Trophoblast cell (in vitro differentiated cells and primary cell): ENCODE measurements at regions not wholly inside any gene's neighbourhood (a gene's known extent, or its start where the extent isn't known, plus 50 kb on each side); places are given as distances from the start of the nearest gene placed in this dataset.

ENCODE experiments used
- DNase-seq, 2 donors: peaks; one replicate each; pipeline ENCODE4 v3.0.0-alpha.2; 2016
- H2AFZ ChIP-seq: 2 replicates; pipeline ENCODE4 v1.6.1; 2013; ENCODE audit warnings: low read length, moderate library complexity, mild to moderate bottlenecking; ENCODE audit not compliant: insufficient read depth, poor library complexity
- H2AK5ac ChIP-seq: 2 replicates; pipeline ENCODE4 v1.6.1; 2013; ENCODE audit warnings: mild to moderate bottlenecking, low read length
- H2BK120ac ChIP-seq: 2 replicates; pipeline ENCODE4 v1.6.1; 2013; ENCODE audit warnings: low read length, mild to moderate bottlenecking, moderate library complexity; ENCODE audit not compliant: insufficient read depth, poor library complexity
- H2BK12ac ChIP-seq: 2 replicates; pipeline ENCODE4 v1.6.1; 2013; ENCODE audit warnings: mild to moderate bottlenecking, low read length, moderate library complexity
- H2BK5ac ChIP-seq: 2 replicates; pipeline ENCODE4 v1.6.1; 2013; ENCODE audit warnings: low read length, low read depth, moderate library complexity, mild to moderate bottlenecking; ENCODE audit not compliant: poor library complexity
- H3K14ac ChIP-seq: 2 replicates; pipeline ENCODE4 v1.6.1; 2013; ENCODE audit warnings: mild to moderate bottlenecking, low read length
- H3K18ac ChIP-seq: 2 replicates; pipeline ENCODE4 v1.6.1; 2013; ENCODE audit warnings: mild to moderate bottlenecking, low read length
- H3K23ac ChIP-seq: 2 replicates; pipeline ENCODE4 v1.6.1; 2013; ENCODE audit warnings: low read length
- H3K27ac ChIP-seq: 2 replicates; pipeline ENCODE4 v1.5.1; 2013; ENCODE audit warnings: low read depth, mild to moderate bottlenecking, inconsistent platforms, low read length, moderate library complexity
- H3K27me3 ChIP-seq: 2 replicates; pipeline ENCODE4 v1.6.1; 2013; ENCODE audit warnings: inconsistent platforms, mild to moderate bottlenecking, low read length, moderate library complexity; ENCODE audit not compliant: insufficient read depth
- H3K36me3 ChIP-seq, 2 experiments: 1 replicate in 1 of 2; 2 replicates in 1 of 2; pipeline ENCODE4 v1.6.1; 2013; ENCODE audit warnings: low read length in 2 of 2, mild to moderate bottlenecking in 2 of 2, moderate library complexity in 1 of 2; ENCODE audit not compliant: insufficient read depth in 2 of 2, control insufficient read depth in 1 of 2
- H3K4ac ChIP-seq: 2 replicates; pipeline ENCODE4 v1.6.1; 2013; ENCODE audit warnings: low read depth, mild to moderate bottlenecking, low read length, moderate library complexity
- H3K4me1 ChIP-seq, 2 experiments: 1 replicate in 1 of 2; 2 replicates in 1 of 2; pipeline ENCODE4 v1.6.1; 2013; ENCODE audit warnings: low read length in 2 of 2, mild to moderate bottlenecking in 2 of 2, moderate library complexity in 1 of 2; ENCODE audit not compliant: insufficient read depth in 2 of 2, control insufficient read depth in 1 of 2
- H3K4me2 ChIP-seq: 2 replicates; pipeline ENCODE4 v1.6.1; 2013; ENCODE audit warnings: inconsistent platforms, mild to moderate bottlenecking, low read length, moderate library complexity
- H3K4me3 ChIP-seq: 2 replicates; pipeline ENCODE4 v1.5.1; 2013; ENCODE audit warnings: mild to moderate bottlenecking, low read depth, low read length, inconsistent platforms
- H3K79me1 ChIP-seq: one replicate; pipeline ENCODE4 v1.6.1; 2013; ENCODE audit warnings: low read length
- H3K79me2 ChIP-seq: 2 replicates; pipeline ENCODE4 v1.6.1; 2013; ENCODE audit warnings: low read length, mild to moderate bottlenecking; ENCODE audit not compliant: control insufficient read depth, insufficient read depth, poor library complexity
- H3K9ac ChIP-seq: 2 replicates; pipeline ENCODE4 v1.6.1; 2013; ENCODE audit warnings: mild to moderate bottlenecking, low read length
- H3K9me3 ChIP-seq: 2 replicates; pipeline ENCODE4 v1.6.1; 2013; ENCODE audit warnings: low read depth, mild to moderate bottlenecking, control low read depth, inconsistent platforms, low read length; ENCODE audit not compliant: insufficient read depth
- H4K12ac ChIP-seq: 2 replicates; pipeline ENCODE4 v1.6.1; 2013; ENCODE audit warnings: low read depth, mild to moderate bottlenecking, low read length, moderate library complexity
- H4K8ac ChIP-seq: 2 replicates; pipeline ENCODE4 v1.6.1; 2013; ENCODE audit warnings: low read depth, mild to moderate bottlenecking, low read length, moderate library complexity
- H4K91ac ChIP-seq: one replicate; pipeline ENCODE4 v1.6.1; 2013; ENCODE audit warnings: low read depth, mild to moderate bottlenecking, low read length, moderate library complexity
- WGBS: extraction: QIAGEN DNeasy Blood & Tissue Kit; methylation state at CpG from one replicate; pipeline ENCODE4 v1.1.7; 2013; ENCODE audit warnings: missing lambda C conversion rate; ENCODE audit not compliant: insufficient read length, insufficient coverage; ENCODE audit errors: extremely low coverage; 5-methylcytosine and 5-hydroxymethylcytosine counted together

DNA sequence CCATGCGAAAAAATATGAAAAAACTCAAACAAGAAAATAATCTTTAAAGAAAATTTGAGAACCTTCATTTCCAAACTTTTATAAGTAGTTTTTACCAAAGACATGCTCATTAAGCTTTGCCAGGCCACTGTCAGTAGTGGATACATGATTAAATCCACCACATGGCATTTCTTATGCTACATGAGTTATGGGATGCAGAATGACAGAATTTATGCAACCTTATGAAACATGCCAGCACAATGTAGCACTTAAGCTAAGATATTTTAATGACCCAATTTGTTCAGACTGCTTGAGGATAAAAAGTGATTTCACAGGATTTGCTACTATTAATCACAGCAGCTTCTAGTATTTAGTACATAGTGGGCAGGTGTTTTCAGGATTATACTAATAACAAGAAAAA, 123.3 kb downstream of the ATP23 start:
- no peak overlapping the region for H3K23ac ChIP-seq
- no peak overlapping the region for H2BK120ac ChIP-seq
- no peaks in the 10 kb centered on the region for H3K27me3 ChIP-seq
- no peak for DNase-seq
- H2BK5ac ChIP-seq: no peak overlapping the region
- WGBS: no CpG with 5 or more reads among the region's 1 CpG
- no peak overlapping the region for H3K4ac ChIP-seq
- no peak overlapping the region for H4K12ac ChIP-seq
- no peaks in the 10 kb centered on the region for H3K79me1 ChIP-seq
- peaks cover 3 to 4% of the 10 kb centered on the region in 2 experiments for H3K4me1 ChIP-seq
- no peak overlapping the region for H3K14ac ChIP-seq
- H2AFZ ChIP-seq: no peak overlapping the region
- no peak overlapping the region for H3K9ac ChIP-seq
- no peak overlapping the region for H3K18ac ChIP-seq
- H4K91ac ChIP-seq: no peak overlapping the region
- no peaks in the 10 kb centered on the region for H3K9me3 ChIP-seq
- no peak overlapping the region for H4K8ac ChIP-seq
- no peaks in the 10 kb centered on the region for H3K36me3 ChIP-seq
- H3K4me3 ChIP-seq: no peak overlapping the region
- no peak overlapping the region for H3K4me2 ChIP-seq
- H3K79me2 ChIP-seq: no peaks in the 10 kb centered on the region
- no peak overlapping the region for H2AK5ac ChIP-seq
- no peak overlapping the region for H3K27ac ChIP-seq
- no peak overlapping the region for H2BK12ac ChIP-seq

DNA sequence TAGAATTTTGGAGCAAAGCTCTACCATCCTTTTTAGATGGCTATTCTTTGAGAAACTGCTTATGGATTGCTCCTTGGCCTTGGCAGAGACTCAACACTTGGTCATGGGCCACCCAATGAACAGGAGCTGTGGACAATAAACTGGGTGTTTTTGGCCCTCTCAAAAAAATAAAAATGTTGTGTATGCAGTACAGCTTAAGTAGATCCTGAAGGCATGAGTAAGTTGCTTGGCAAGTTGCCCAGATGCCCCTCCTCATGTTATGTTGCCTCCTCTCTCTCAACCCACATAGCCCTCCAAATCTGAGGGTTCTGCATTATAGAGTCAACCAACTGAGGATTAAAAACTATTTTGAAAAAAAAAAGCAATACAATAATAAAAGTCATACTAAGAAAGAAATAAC, 124.9 kb downstream of the ATP23 start:
- no peak overlapping the region for H3K18ac ChIP-seq
- H3K23ac ChIP-seq: no peak overlapping the region
- no peak overlapping the region for H3K4me3 ChIP-seq
- no peak for DNase-seq
- H4K91ac ChIP-seq: no peak overlapping the region
- H3K9me3 ChIP-seq: no peaks in the 10 kb centered on the region
- no peak overlapping the region for H3K9ac ChIP-seq
- no peak overlapping the region for H2BK12ac ChIP-seq
- no peak overlapping the region for H4K12ac ChIP-seq
- no peak overlapping the region for H3K4ac ChIP-seq
- no peak overlapping the region for H4K8ac ChIP-seq
- no peak overlapping the region for H2BK5ac ChIP-seq
- H3K79me1 ChIP-seq: no peaks in the 10 kb centered on the region
- H3K27ac ChIP-seq: no peak overlapping the region
- no peak overlapping the region for H2AK5ac ChIP-seq
- peaks cover 3 to 4% of the 10 kb centered on the region in 2 experiments for H3K4me1 ChIP-seq
- H3K4me2 ChIP-seq: no peak overlapping the region
- H3K14ac ChIP-seq: no peak overlapping the region
- no peaks in the 10 kb centered on the region for H3K79me2 ChIP-seq
- no peak overlapping the region for H2BK120ac ChIP-seq
- no peaks in the 10 kb centered on the region for H3K36me3 ChIP-seq
- H3K27me3 ChIP-seq: no peaks in the 10 kb centered on the region
- H2AFZ ChIP-seq: no peak overlapping the region

DNA sequence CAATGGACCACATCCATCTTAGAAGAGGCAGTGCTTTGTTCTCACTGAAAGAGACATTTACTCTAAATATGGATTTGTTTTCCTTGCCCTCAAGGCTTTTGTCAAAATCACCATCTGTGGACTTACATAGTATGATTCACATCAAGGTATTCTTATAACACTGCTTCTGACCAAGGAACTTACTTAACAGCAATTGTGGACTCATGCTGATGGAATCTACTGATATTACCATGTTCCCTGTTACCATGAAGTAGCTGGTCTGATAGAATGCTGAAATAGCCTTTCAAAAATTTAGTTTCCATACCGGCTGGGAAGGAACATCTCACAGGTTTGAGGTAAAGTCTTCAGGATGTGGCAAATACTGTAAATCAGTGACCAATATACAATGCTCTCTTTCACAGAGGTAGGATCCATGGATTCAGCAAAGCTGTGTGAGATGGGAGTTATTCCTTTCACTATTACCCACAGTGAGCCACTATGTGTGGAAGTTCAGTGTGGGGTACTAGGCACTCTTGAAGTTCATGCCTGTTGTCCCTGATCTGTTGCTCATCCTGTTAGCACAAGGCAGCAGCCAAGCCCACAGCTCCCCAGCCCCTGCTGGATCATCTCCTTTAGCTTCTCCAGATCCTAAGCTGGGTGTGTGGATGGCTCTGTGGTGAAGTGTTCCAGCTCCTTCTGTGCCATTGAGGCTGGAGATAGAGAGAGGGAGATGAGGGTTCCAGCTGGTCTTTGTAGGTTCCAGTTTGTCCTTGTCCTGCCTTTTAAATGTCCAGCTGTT, 126.4 kb downstream of the ATP23 start:
- H2AK5ac ChIP-seq: no peak overlapping the region
- H3K27ac ChIP-seq: peak overlapping the region; percentile 38
- no peak overlapping the region for H4K91ac ChIP-seq
- H3K79me2 ChIP-seq: no peaks in the 10 kb centered on the region
- H3K4ac ChIP-seq: no peak overlapping the region
- H3K9me3 ChIP-seq: no peaks in the 10 kb centered on the region
- H3K4me1 ChIP-seq: peaks cover 3 to 4% of the 10 kb centered on the region in 2 experiments
- no peak overlapping the region for H3K9ac ChIP-seq
- no peak overlapping the region for H2BK120ac ChIP-seq
- H2BK12ac ChIP-seq: no peak overlapping the region
- no peak overlapping the region for H3K14ac ChIP-seq
- no peak overlapping the region for H2BK5ac ChIP-seq
- no peaks in the 10 kb centered on the region for H3K27me3 ChIP-seq
- no peaks in the 10 kb centered on the region for H3K79me1 ChIP-seq
- no peak overlapping the region for H4K8ac ChIP-seq
- no peak overlapping the region for H3K23ac ChIP-seq
- H4K12ac ChIP-seq: no peak overlapping the region
- no peak overlapping the region for H3K4me3 ChIP-seq
- H2AFZ ChIP-seq: no peak overlapping the region
- WGBS: no CpG with 5 or more reads among the region's 1 CpG
- DNase-seq: peak; percentile 72 to 99
- no peak overlapping the region for H3K18ac ChIP-seq
- H3K36me3 ChIP-seq: no peaks in the 10 kb centered on the region
- H3K4me2 ChIP-seq: no peak overlapping the region

DNA sequence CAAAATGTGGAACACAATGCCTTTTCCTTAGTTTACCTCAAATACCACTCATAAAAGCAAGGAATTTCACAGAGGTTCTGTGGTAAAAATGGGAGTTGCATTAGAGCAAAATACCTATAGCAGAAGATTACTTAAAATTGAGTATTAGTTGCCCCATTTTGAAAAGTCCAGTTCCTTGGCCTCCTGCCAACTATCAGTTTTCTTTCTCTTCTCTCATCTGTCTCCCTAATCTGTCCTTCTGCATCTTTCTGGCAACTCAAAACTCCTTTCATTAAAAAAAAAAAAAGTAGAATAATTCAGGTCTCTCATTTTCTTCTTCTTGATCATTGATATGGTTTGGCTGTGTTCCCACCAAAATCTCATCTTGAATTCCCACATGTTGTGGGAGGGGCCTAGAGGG, 127.3 kb downstream of the ATP23 start:
- H3K27me3 ChIP-seq: no peaks in the 10 kb centered on the region
- H3K79me1 ChIP-seq: no peaks in the 10 kb centered on the region
- no peak overlapping the region for H3K4ac ChIP-seq
- peaks cover 3 to 4% of the 10 kb centered on the region in 2 experiments for H3K4me1 ChIP-seq
- H3K79me2 ChIP-seq: no peaks in the 10 kb centered on the region
- no peak overlapping the region for H3K23ac ChIP-seq
- no peaks in the 10 kb centered on the region for H3K9me3 ChIP-seq
- no peak overlapping the region for H3K18ac ChIP-seq
- no peak overlapping the region for H2BK5ac ChIP-seq
- H2AFZ ChIP-seq: no peak overlapping the region
- H3K4me2 ChIP-seq: no peak overlapping the region
- H3K36me3 ChIP-seq: no peaks in the 10 kb centered on the region
- H3K27ac ChIP-seq: no peak overlapping the region
- H2BK12ac ChIP-seq: no peak overlapping the region
- no peak overlapping the region for H4K91ac ChIP-seq
- H4K8ac ChIP-seq: no peak overlapping the region
- DNase-seq: no peak
- no peak overlapping the region for H3K4me3 ChIP-seq
- no peak overlapping the region for H3K9ac ChIP-seq
- H2AK5ac ChIP-seq: no peak overlapping the region
- H3K14ac ChIP-seq: no peak overlapping the region
- no peak overlapping the region for H2BK120ac ChIP-seq
- H4K12ac ChIP-seq: no peak overlapping the region
